HG03196 (cell line): ENCODE measurements at regions not wholly inside any gene's neighbourhood (a gene's known extent, or its start where the extent isn't known, plus 50 kb on each side); places are given as distances from the start of the nearest gene placed in this dataset.
"Not testable (repeated sequence)": the region's sequence is repeated elsewhere in the genome, so short reads cannot be mapped to it uniquely, and the experiment has no call there.

Source experiments
- ATAC-seq: cut with Tn5 transposase; IDR thresholded peaks from one replicate; pipeline ENCODE4 v1.9.1; 2021; ENCODE audit not compliant: unreplicated experiment

- not testable (repeated sequence) for ATAC-seq
These were observed 184.5 kb downstream of the NPIPB11 start for GRCh38 chr16:29222008-29222407.

- not testable (repeated sequence) for ATAC-seq
These were observed 185.1 kb downstream of the NPIPB11 start for GRCh38 chr16:29221281-29221955.

GRCh38 chr16:29220647-29221191 lies 185.8 kb downstream of the NPIPB11 start:
- ATAC-seq = not testable (repeated sequence)

- not testable (repeated sequence) for ATAC-seq
These were observed 186.4 kb downstream of the NPIPB11 start for GRCh38 chr16:29219966-29220646.

GRCh38 chr16:29219562-29219961 lies 186.9 kb downstream of the NPIPB11 start:
- not testable (repeated sequence) for ATAC-seq

GRCh38 chr16:29218649-29219048 lies 187.9 kb downstream of the NPIPB11 start:
- not testable (repeated sequence) for ATAC-seq

GRCh38 chr16:29218171-29218570 lies 188.3 kb downstream of the NPIPB11 start:
- ATAC-seq = not testable (repeated sequence)

- ATAC-seq = not testable (repeated sequence)
These were observed 188.8 kb downstream of the NPIPB11 start for GRCh38 chr16:29217752-29218126.

GRCh38 chr16:29217104-29217751 lies 189.3 kb downstream of the NPIPB11 start:
- not testable (repeated sequence) for ATAC-seq

GRCh38 chr16:29213770-29214169 lies 192.7 kb downstream of the NPIPB11 start:
- ATAC-seq = not testable (repeated sequence)

- ATAC-seq = not testable (repeated sequence)
These were observed 193.3 kb downstream of the NPIPB11 start for GRCh38 chr16:29213251-29213650.

GRCh38 chr16:29212084-29213027 lies 194.2 kb downstream of the NPIPB11 start:
- ATAC-seq = not testable (repeated sequence)

GRCh38 chr16:29211456-29211855 lies 195.1 kb downstream of the NPIPB11 start:
- ATAC-seq = not testable (repeated sequence)

GRCh38 chr16:29210299-29211150 lies 196.0 kb downstream of the NPIPB11 start:
- not testable (repeated sequence) for ATAC-seq

GRCh38 chr16:29206120-29206519 lies 200.4 kb downstream of the NPIPB11 start:
- not testable (repeated sequence) for ATAC-seq

GRCh38 chr16:29205151-29205550 lies 201.4 kb downstream of the NPIPB11 start:
- ATAC-seq = not testable (repeated sequence)

- no peak for ATAC-seq
These were observed 201.7 kb downstream of the NPIPB11 start for GRCh38 chr16:29204806-29205135.

GRCh38 chr16:29203933-29204805 lies 202.3 kb downstream of the NPIPB11 start:
- not testable (repeated sequence) for ATAC-seq
